Esophagus squamous epithelium (tissue), 4 donors: ENCODE measurements at regions not wholly inside any gene's neighbourhood (a gene's known extent, or its start where the extent isn't known, plus 50 kb on each side); places are given as distances from the start of the nearest gene placed in this dataset.

ENCODE experiments used
- CTCF ChIP-seq, 6 experiments: fragments of 450-650 bp in 4 of 6; fragments of 200-600 bp in 2 of 6; sonication (generic) in 2 of 6; IDR thresholded peaks; one replicate each; pipeline ENCODE4 v1.5.1; 2016 to 2019; ENCODE audit warnings: antibody characterized with exemption in 6 of 6, mild to moderate bottlenecking in 4 of 6, moderate library complexity in 4 of 6
- POLR2A ChIP-seq, 4 donors: fragments of 450-650 bp; IDR thresholded peaks; one replicate each; pipeline ENCODE4 v1.6.1; 2017; ENCODE audit warnings: antibody characterized with exemption in 4 of 4, mild to moderate bottlenecking in 4 of 4, moderate library complexity in 3 of 4

- TF ChIP-seq CTCF (IDR thresholded peaks at IDR 0.05): no peak
- no peak for TF ChIP-seq POLR2A (IDR thresholded peaks at IDR 0.05)
Observed at GRCh38 chr2:21866316-21866715, 742.5 kb downstream of the TDRD15 start.
